ENCODE measurements at regions not wholly inside any gene's neighbourhood (a gene's known extent, or its start where the extent isn't known, plus 50 kb on each side); places are given as distances from the start of the nearest gene placed in this dataset.
"Not testable (repeated sequence)": the region's sequence is repeated elsewhere in the genome, so short reads cannot be mapped to it uniquely, and the experiment has no call there.

- no peak for DNase-seq
These were observed 92.3 kb upstream of the CD44 start for GRCh38 chr11:35046681-35047080.

GRCh38 chr11:35047179-35047578, 91.8 kb upstream of the CD44 start:
- DNase-seq: no peak

GRCh38 chr11:35047769-35048168, 91.2 kb upstream of the CD44 start:
- no peak for DNase-seq

GRCh38 chr11:35048346-35048745, 90.6 kb upstream of the CD44 start:
- not testable (repeated sequence) for DNase-seq

- no peak for DNase-seq
These were observed 89.0 kb upstream of the CD44 start for GRCh38 chr11:35049859-35050531.

- no peak for DNase-seq
These were observed 88.4 kb upstream of the CD44 start for GRCh38 chr11:35050541-35050995.

- no peak for DNase-seq
These were observed 82.4 kb upstream of the CD44 start for GRCh38 chr11:35056391-35057093.

- DNase-seq: no peak
These were observed 80.9 kb upstream of the CD44 start for GRCh38 chr11:35057926-35058668.

- DNase-seq: no peak
These were observed 80.1 kb upstream of the CD44 start for GRCh38 chr11:35058669-35059434.

- no peak for DNase-seq
These were observed 77.2 kb upstream of the CD44 start for GRCh38 chr11:35061516-35062440.

GRCh38 chr11:35063488-35063931, 75.5 kb upstream of the CD44 start:
- DNase-seq: no peak

GRCh38 chr11:35064114-35064800, 74.7 kb upstream of the CD44 start:
- DNase-seq: no peak

GRCh38 chr11:35065566-35065965, 73.4 kb upstream of the CD44 start:
- no peak for DNase-seq

GRCh38 chr11:35066030-35066429, 72.9 kb upstream of the CD44 start:
- no peak for DNase-seq

GRCh38 chr11:35066783-35067423, 72.1 kb upstream of the CD44 start:
- DNase-seq: peak; percentile 79

GRCh38 chr11:35071722-35072121, 67.2 kb upstream of the CD44 start:
- DNase-seq: no peak

GRCh38 chr11:35073691-35074419, 65.1 kb upstream of the CD44 start:
- DNase-seq: peak; percentile 48

- DNase-seq: no peak
These were observed 62.5 kb upstream of the CD44 start for GRCh38 chr11:35076201-35077100.

All from activated CD4-positive, alpha-beta T cell treated with anti-CD3 and anti-CD28 coated beads, Interleukin-2, Interleukin-6, amounts not matched to agents 100 ng/mL and 50 ng/mL, durations not matched to agents 16 hours and 8 hours (primary cell).